Medulla oblongata (tissue), 1 donor: ENCODE measurements at regions not wholly inside any gene's neighbourhood (a gene's known extent, or its start where the extent isn't known, plus 50 kb on each side); places are given as distances from the start of the nearest gene placed in this dataset.
A peak's percentile ranks its signal among the peaks of the same experiment; 100 is the strongest.
"Not testable (repeated sequence)": the region's sequence is repeated elsewhere in the genome, so short reads cannot be mapped to it uniquely, and the experiment has no call there.

ENCODE experiments used
- DNase-seq: peaks from one replicate; pipeline ENCODE4 v3.0.0-alpha.2; 2015; ENCODE audit errors: extremely low spot score

DNA sequence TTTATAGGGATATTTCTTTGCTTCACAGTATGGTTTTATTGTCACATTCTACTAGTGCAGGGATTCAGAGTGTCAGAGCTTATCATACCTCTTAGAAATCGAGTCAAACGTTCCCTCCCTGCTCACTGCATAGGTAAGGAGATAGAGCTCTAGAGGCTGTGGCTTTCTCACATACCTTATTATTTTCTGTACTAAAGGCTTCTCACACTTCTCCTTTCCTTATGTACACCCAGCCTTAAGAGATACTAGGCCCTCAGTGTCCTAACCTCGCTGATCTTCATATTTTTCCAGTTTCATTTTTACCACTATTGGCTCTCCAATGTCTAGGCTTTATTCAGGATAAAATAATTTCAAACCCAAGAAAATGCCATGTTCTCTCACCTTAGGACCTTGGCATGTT is 297.3 kb upstream of the RIOK2 start:
- DNase-seq = no peak

DNA sequence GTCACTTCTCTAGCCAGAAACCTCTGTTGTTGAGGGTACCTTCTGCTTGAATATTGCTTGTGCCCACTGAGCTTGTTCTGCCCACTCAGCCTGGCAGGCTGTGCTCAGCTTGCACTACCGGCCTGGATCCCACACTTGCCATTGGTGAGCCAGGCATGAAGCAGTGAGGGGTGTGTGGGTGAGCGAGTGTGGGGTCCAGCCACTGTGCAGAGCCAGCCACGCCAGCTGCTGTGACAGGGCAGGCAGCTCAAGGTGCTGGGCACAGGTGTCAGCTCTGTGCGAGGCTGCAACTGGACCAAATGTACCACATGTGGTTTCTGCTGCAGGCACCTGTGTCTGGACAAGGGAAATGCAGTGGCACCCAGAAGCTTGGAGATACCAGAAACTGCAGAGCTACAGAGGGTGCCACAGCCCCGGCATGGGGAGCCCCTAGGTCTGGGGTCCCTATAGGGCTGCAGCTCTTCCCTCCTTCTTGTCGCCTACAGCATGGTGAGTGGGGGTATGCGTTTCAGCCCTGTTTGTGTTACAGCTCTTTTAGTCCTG is 305.1 kb upstream of the RIOK2 start:
- no peak for DNase-seq

DNA sequence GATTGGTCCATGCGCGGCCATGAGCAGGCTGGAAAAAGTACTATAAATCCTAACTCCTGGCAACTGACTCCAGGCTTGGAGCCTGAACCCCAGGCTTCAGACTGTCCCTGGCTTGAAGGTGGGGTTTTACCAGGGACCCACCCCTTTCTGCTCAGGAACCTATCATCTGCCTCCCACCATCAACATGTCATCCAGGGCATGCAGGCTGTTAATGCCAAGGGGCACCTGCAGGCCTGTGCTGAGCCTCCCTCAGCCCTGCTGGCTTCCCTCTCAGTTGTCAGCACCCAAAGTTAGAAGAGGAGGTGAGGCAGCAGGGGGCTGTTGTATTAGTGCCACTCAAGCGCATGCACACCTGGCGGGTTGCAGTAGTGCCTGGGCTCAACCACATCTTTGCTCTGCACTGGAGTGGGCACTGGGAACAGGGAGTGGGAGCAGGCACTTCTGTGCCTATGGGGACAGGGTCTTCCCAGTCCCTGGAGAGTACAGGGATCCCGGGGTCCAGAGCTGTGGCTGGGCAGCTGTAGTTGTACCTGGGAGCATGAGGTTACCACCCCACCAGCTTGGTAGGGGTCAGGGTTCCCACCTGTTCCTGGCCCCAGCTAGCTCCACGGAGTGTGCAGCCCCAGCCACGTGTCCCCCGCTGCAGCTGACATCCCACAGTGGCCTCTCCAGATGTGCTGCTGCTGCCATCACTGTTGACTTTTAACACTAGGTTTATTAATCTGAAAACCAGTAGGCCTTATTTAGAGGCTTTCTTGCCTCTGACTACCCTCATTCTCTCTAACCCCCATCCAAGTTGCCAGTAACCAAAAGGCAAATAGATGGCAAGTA is 306.2 kb upstream of the RIOK2 start:
- no peak for DNase-seq

DNA sequence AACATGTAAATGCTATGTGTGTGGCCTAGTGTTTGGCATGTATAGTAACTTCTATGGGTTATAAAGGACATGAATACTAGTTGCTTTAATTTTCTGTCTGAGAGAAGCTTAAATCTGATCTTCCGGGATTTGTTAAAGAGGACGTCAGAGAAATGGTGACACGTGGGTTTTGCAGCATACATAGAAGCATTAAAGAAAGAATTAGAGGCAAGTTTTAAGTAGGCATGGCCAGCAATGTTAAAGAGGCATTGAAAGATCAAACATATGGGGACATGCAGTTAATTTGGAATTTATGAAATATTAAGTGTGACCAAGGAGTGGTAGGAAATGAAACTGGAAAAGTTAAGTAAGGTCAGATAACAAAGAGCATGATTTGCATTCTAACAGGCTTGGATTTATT is 311.4 kb upstream of the RIOK2 start:
- DNase-seq = no peak

DNA sequence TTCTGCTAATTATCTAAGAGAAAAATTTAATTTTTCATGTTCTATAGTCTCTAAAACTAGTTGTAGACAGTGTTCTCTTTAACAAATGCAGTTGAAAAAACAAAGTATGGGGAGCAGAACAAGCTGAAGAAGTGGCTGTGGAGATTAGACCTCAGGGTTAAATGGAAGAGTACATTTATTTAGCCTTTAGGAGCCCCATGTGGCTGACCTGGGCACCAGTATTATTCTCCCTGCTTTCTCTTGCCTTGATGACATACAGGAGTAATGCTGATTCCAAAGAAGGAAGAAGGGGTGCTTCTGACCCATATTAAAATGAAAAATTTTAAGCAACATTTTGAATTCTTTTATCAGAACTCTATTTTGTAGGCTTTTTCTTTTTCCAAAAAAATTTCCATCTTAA is 312.3 kb upstream of the RIOK2 start:
- DNase-seq = no peak

DNA sequence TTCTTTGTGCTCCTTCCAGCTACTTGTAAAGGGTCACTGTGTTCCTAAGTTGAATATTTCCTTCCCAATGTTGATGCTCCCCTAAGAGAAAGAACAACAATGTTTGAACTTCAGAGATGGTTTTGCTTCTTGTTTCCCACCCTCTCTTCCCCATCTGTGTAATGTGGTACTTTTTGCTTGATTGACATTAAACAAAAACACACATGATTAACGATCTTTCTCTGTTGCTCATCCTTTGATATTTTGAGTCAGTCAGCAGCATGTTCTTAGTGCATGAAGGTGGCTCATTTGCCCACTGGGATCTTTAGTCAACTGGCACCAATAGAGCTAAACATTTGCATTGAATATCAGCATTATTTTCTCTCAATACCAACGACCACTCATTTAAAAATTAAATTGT is 313.0 kb upstream of the RIOK2 start:
- no peak for DNase-seq

DNA sequence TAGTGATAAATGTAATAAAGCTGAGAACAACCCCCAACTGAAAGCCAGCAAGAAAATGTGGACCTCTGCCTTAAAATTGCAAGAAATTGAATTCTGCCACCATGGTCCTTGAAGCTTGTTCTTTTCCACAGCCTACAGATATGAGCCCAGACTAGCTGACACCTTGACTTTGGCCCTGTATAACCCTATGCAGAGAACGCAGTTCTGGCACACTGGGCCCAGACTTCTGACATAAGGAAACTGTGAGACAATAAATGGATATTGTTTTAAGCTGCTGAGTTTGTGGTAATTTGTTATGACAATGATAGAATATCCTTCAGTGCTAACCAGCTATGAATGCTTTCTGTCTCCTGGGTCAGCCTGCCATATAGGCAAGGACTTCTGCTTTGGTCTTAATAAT is 315.6 kb upstream of the RIOK2 start:
- no peak for DNase-seq

DNA sequence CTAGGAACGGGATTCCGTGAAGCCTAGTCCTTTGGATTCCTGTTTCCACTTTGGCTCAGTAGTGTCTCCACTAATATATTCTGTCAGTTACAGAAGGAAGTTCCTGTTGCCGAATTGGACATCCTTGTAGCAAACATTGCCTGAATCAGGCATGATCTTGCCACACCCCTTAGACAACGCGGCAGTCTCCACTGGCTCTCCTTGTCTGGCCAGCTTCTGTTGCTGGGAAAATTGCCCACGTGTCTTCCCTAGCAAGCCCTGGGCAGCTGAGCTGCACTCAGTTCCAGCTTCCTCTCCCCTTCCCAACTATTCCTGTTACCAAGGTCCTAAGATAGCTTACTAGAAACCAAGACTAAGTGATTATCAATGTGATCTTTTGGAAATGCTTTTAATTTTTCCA is 316.6 kb upstream of the RIOK2 start:
- peak; percentile 40 for DNase-seq

DNA sequence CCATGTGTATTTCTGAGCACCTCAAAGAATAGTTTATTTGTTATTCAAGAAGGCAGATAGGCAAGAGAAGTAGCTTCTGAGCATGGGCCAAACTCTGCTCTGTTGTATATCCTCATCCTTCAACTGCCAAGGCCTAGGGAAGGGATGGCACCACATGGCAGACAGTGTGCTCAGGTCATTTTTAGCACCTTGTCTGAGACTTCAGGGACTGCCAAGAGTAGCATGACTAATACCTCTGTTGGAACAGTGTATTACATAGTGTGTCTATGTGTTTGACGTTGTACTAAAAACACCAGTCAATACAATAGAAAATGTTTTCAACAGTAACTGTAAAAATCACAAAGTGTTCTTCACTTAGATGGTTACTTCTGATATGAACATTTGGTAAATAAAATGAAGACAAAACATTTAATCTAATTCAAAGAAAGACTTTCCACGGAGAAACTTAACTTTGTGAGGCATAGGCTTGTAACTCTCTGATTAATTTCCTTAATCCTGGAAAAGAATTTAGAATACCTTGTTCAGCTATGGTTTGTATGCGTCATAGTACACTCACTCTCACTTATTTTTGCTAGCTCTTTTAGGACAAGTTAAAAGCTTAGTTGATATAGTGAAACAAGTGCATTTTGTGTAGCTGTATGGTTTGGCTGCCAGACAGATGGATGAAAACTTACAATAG is 318.4 kb upstream of the RIOK2 start:
- DNase-seq = no peak

DNA sequence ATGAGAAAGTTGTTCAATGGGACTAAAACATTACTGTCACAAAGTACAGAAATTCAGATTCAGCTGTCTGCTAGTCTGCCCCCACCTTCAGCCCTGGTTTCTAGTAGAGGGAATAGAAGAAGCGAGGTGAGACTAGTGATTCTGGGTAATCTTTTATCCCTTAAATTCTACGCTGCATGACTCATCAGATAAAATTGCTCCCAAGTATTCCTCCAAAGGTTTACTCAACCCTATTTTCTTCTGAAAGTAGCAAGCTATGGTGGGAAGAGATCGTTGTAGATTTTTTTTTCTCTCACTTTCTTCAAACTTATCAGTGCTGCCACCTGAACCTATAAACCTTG is 318.9 kb upstream of the RIOK2 start:
- DNase-seq = no peak

DNA sequence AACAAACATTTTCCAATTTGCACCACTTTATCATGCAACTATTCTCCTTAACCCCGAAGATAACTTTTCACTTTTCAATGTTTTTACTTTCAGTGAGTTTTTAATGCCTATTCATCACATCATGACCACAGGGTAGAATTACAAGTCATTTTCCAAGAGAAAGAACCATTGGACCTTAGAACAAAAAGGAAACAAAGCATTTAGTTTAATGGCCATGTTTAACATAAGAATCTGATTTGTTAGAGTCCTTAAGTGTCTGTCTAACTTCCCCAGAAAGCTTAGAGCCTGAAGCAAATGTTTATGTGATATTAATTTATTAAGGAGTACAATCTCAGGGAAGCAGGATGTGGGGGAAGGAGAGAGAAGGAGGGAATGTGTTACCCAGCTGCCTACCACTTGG is 325.8 kb upstream of the RIOK2 start:
- DNase-seq = no peak

DNA sequence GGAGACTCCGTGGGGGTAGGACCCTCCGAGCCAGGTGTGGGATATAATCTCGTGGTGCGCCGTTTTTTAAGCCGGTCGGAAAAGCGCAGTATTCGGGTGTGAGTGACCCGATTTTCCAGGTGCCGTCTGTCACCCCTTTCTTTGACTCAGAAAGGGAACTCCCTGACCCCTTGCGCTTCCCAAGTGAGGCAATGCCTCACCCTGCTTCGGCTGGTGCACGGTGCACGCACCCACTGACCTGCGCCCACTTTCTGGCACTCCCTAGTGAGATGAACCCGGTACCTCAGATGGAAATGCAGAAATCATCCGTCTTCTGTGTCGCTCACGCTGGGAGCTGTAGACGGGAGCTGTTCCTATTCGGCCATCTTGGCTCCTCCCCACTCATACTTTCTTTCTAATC is 336.5 kb upstream of the RIOK2 start:
- DNase-seq = not testable (repeated sequence)

DNA sequence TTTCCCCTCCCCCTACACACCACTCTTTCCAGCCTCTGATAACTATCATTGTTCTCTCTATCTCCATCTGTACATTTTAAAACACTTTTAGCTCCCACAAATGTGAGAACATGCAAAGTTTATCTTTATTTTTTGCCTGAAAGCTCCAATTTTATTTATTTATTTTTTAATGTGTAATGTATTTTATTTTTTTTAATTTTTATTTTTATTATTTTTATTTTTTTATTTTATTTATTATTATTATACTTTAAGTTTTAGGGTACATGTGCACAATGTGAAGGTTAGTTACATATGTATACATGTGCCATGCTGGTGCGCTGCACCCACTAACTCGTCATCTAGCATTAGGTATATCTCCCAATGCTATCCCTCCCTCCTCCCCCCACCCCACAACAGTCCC is 340.3 kb upstream of the RIOK2 start:
- not testable (repeated sequence) for DNase-seq

DNA sequence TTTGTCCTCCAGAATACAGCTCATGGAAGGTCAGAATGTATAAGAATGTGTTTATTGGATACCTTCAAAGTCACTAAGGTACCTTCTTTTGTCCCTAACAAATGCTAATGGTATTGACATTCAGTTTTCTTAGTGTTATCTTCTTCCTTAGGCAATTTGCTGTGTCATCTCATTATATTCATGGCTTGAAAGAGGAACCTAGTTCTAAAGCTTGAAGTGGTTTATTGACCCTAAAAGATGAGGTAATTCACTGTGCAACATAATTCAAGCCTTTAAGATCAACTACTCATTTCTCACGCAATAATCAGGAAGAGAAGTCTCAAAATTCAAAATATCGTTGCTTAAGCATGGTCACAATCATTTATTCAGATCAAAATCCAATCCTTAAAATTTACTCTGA is 342.7 kb upstream of the RIOK2 start:
- no peak for DNase-seq

DNA sequence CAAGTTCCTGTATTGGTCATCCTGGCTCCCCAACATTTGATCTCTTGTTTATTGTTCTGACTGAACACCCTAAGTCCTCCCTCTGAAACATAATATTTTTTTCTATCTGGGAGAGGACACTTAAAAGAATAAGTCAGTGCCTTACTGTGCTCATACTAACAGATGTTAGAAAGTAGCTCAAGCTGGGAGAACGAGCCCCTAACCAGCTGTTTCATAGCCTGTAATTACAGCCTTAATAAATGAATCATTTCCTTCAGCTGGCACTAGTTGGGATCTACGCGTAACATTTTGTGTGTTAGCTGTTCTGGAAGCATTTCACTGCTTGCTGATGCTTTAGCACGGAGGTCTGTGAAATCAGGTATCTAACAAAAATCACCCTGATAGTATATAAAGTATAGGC is 345.9 kb upstream of the RIOK2 start:
- no peak for DNase-seq

DNA sequence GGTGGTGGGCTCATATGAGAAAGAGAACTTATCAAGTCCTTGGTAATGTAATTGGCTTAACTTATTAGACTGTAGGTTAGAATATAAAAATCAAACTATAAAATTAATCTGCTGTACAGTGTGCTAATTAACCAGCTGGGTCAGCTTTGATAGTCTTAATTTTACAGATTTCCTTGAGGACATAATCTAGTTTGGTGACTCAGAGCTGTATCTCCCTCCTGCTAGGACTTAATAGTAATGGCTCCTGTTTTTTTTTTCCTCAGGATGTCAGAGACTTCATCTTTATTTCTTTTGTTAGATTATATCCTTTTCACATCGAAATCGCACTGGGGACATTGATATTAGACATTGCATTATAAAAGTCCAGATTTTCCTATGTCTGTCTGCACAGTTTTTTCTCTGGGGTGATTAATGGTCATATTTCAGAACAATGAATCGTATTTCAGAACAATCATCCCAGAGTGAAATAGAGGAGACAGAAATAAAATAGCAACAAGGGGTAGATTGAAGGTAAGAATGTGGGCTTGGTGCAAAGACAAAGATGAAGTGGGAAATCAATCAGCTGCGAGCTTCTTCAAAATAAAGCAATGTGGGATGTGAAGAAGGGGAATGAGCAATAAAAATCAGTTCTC is 346.4 kb upstream of the RIOK2 start:
- DNase-seq = no peak

DNA sequence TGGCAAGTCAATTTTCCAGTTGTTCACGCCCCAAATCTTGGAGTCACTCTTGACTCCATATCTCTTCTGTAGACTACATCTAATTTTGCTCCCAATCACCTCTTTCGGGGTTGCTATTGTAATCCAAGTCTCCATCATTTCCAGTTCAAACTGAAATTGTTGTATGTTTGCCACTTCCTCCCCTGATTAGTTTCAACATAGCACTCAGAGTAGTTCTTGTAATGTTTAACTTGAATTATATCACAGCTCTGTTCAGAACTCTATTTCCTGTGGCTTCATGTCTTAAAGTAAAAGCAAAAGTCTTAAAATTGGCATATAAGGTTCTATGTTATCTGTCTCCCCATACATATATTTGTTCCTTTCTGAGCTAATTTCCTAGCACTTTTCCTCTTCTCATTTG is 348.5 kb upstream of the RIOK2 start:
- no peak for DNase-seq

DNA sequence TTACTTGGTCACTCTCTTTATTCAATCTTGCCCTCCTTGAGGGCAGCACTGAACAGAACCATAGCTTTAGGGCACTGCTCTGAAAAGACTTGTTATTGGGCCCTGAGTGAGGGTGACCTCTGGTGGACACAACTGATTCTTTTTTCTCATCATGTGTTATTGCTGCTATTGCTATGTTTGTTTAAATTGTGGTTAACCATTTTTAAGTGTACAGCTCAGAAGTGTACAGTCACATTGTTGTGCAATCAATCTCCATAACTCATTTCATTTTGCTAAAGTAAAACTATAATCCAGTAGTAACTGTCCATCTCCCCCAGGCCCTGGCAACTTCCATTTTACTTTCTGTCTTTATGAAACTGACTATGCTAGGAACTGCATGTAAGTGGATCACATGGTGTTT is 351.1 kb upstream of the RIOK2 start:
- DNase-seq = peak; percentile 59

DNA sequence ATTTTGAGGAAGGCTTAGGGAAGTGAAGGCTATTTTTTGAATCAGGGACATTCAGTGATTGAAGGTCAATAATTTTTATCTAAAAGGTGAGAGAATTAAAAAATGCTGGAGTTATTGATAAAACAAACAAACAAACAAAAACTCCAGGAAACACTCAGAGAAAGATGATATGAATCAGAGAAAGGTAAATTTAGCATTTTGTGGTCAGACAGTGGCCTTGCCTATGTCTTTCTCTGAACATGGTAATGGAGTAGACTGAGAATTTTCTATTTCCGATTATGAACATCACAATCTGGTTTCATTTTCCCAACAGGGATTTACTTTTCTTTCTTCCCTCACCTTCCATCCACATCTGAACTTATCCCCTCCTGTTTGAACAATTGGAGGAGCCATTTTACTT is 353.6 kb upstream of the RIOK2 start:
- no peak for DNase-seq

DNA sequence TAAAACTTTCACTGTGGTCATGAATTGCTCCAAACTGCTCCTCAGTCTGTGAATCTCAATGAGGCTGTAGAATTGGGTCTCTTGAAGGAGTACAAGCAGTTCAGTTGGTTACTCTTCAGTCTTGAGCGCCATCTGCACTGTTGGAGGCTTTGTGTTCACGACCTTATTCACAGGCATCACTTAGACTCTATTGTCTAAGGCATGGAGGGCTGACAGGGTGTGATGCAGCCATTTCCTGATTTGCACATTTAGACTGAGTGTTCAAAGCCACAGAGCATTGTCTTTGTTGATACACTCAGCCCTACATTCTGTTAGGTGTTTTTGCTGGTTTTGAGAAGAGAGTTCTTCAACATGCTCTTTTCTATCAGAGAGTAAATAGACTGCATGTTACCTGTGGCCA is 355.9 kb upstream of the RIOK2 start:
- DNase-seq = no peak

DNA sequence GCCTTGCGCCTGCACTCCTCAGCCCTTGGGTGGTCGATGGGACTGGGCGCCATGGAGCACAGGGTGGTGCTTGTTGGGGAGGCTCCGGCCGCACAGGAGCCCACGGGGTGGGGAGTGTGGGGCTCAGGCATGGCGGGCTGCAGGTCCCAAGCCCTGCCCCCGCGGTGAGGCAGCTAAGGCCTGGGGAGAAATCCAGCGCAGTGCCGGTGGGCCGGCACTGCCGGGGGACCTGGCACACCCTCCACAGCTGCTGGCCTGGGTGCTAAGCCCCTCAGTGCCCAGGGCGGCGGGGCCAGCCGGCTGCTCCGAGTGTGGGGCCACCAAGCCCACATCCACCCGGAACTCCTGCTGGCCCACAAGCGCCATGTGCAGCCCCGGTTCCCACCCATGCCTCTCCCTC is 358.8 kb upstream of the RIOK2 start:
- no peak for DNase-seq

DNA sequence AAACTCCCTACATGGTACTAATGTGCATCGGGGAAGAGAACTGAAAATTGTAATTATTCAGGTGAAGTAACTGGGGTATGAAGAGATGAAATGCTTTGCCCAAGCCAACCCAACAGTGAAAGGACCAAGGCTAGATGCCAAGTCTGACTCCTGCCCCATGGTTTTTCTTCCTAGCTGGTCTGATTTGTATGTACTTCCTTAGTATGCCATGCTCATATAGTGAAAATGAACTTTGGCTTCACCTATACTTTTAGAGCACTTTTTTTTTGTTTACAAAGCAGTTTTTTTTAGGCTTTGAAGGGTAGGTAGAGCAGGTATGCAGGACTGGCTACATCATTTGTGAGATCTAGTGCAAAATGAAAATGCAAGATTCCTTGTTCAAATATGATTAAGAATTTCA is 359.4 kb upstream of the RIOK2 start:
- no peak for DNase-seq

DNA sequence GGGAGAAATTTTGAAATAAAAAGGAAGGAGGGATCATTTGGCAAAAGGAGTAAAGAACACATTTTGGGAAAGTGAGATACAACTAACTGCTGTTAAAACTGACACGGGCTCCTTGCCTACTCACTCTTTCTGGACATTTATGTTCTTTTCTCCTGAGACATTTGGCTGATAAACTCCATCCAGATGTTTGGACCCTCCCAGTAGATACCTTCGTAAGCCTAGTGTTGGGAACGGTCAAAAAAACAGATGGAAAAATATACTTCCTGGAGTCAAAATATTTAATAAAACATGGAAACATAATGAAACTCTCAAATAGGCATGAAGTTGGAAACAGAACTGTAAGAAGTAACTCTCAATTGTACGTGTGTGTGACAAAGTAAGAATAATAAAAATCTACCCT is 360.1 kb upstream of the RIOK2 start:
- DNase-seq = no peak
